ENCODE measurements at regions not wholly inside any gene's neighbourhood (a gene's known extent, or its start where the extent isn't known, plus 50 kb on each side); places are given as distances from the start of the nearest gene placed in this dataset.

GRCh38 chr6:44679438-44680201 lies 292.1 kb downstream of the CDC5L start:
- H2AFZ ChIP-seq (ENCODE audit: low read depth) = no peak overlapping the region
- H4K20me1 ChIP-seq (ENCODE audit: insufficient read depth) = no peaks in the 10 kb centered on the region
- no peak for TF ChIP-seq CTCF (conservative IDR thresholded peaks at IDR 0.05; ENCODE audit: low read depth, low read length)
- H3K9ac ChIP-seq = no peak overlapping the region
- no peak overlapping the region for H3K4me2 ChIP-seq
- H3K4me1 ChIP-seq (ENCODE audit: low read depth, poor library complexity, severe bottlenecking) = no peaks in the 10 kb centered on the region
- H3K27ac ChIP-seq = no peak overlapping the region
- no peaks in the 10 kb centered on the region for H3K27me3 ChIP-seq (ENCODE audit: insufficient read depth, low read depth)
- no peak overlapping the region for H3K4me3 ChIP-seq (IDR thresholded peaks at IDR 0.05; ENCODE audit: insufficient read depth, low read depth, low read length)
- H3K79me2 ChIP-seq (ENCODE audit: insufficient read depth, low read depth) = no peaks in the 10 kb centered on the region
- H3K36me3 ChIP-seq (ENCODE audit: insufficient read depth) = no peaks in the 10 kb centered on the region

- Histone ChIP-seq H2AFZ (ENCODE audit: low read depth) (no peak overlapping the region), H3K79me2 (ENCODE audit: insufficient read depth, low read depth) (no peaks in the 10 kb centered on the region), H3K9ac (no peak overlapping the region), H3K27me3 (ENCODE audit: insufficient read depth, low read depth) (no peaks in the 10 kb centered on the region), H4K20me1 (ENCODE audit: insufficient read depth) (no peaks in the 10 kb centered on the region), H3K36me3 (ENCODE audit: insufficient read depth) (no peaks in the 10 kb centered on the region), H3K27ac (no peak overlapping the region), H3K4me3 (IDR thresholded peaks at IDR 0.05; ENCODE audit: insufficient read depth, low read depth, low read length) (no peak overlapping the region), H3K4me1 (ENCODE audit: low read depth, poor library complexity, severe bottlenecking) (no peaks in the 10 kb centered on the region), H3K4me2 (no peak overlapping the region)
- TF ChIP-seq CTCF (conservative IDR thresholded peaks at IDR 0.05; ENCODE audit: low read depth, low read length) = no peak
These were observed 292.8 kb downstream of the CDC5L start for GRCh38 chr6:44680202-44680720.

GRCh38 chr6:44681761-44682160 lies 294.3 kb downstream of the CDC5L start:
- Histone ChIP-seq H3K79me2 (ENCODE audit: insufficient read depth, low read depth) (no peaks in the 10 kb centered on the region), H3K4me1 (ENCODE audit: low read depth, poor library complexity, severe bottlenecking) (no peaks in the 10 kb centered on the region), H2AFZ (ENCODE audit: low read depth) (no peak overlapping the region), H3K27ac (no peak overlapping the region), H3K36me3 (ENCODE audit: insufficient read depth) (no peaks in the 10 kb centered on the region), H3K4me3 (IDR thresholded peaks at IDR 0.05; ENCODE audit: insufficient read depth, low read depth, low read length) (no peak overlapping the region), H4K20me1 (ENCODE audit: insufficient read depth) (no peaks in the 10 kb centered on the region), H3K9ac (no peak overlapping the region), H3K27me3 (ENCODE audit: insufficient read depth, low read depth) (no peaks in the 10 kb centered on the region), H3K4me2 (no peak overlapping the region)
- no peak for TF ChIP-seq CTCF (conservative IDR thresholded peaks at IDR 0.05; ENCODE audit: low read depth, low read length)

- no peak overlapping the region for H2AFZ ChIP-seq (ENCODE audit: low read depth)
- no peaks in the 10 kb centered on the region for H3K4me1 ChIP-seq (ENCODE audit: low read depth, poor library complexity, severe bottlenecking)
- TF ChIP-seq CTCF (conservative IDR thresholded peaks at IDR 0.05; ENCODE audit: low read depth, low read length) = no peak
- no peaks in the 10 kb centered on the region for H4K20me1 ChIP-seq (ENCODE audit: insufficient read depth)
- H3K9ac ChIP-seq = no peak overlapping the region
- no peak overlapping the region for H3K27ac ChIP-seq
- no peaks in the 10 kb centered on the region for H3K27me3 ChIP-seq (ENCODE audit: insufficient read depth, low read depth)
- no peaks in the 10 kb centered on the region for H3K36me3 ChIP-seq (ENCODE audit: insufficient read depth)
- no peak overlapping the region for H3K4me2 ChIP-seq
- no peaks in the 10 kb centered on the region for H3K79me2 ChIP-seq (ENCODE audit: insufficient read depth, low read depth)
- no peak overlapping the region for H3K4me3 ChIP-seq (IDR thresholded peaks at IDR 0.05; ENCODE audit: insufficient read depth, low read depth, low read length)
These were observed 294.8 kb downstream of the CDC5L start for GRCh38 chr6:44682280-44682679.

Measured in KMS-11 (cell line).